Right lobe of liver (tissue), 4 donors: ENCODE measurements at regions not wholly inside any gene's neighbourhood (a gene's known extent, or its start where the extent isn't known, plus 50 kb on each side); places are given as distances from the start of the nearest gene placed in this dataset.

Experiments
- CTCF ChIP-seq, 4 donors: fragments of 200-600 bp in 3 of 4; fragments of 450-650 bp in 1 of 4; IDR thresholded peaks; one replicate each; pipeline versions ENCODE4 v1.5.1 to v1.8.0; 2016 to 2022; ENCODE audit warnings: antibody characterized with exemption in 4 of 4, mild to moderate bottlenecking in 2 of 4
- POLR2A ChIP-seq: fragments of 450-650 bp; IDR thresholded peaks from one replicate; pipeline ENCODE4 v1.6.1; 2017; ENCODE audit warnings: antibody characterized with exemption, mild to moderate bottlenecking
- donor health status: DM: no; HTN: no; CAD: no.
- donor health status: DM: no; HTN: no; CAD: no.
- donor health status: DM: no; HTN: yes; CAD: no.

- TF ChIP-seq CTCF (IDR thresholded peaks at IDR 0.05) (no peak), POLR2A (no peak)
Observed at GRCh38 chr2:8394131-8394530, 287.7 kb upstream of the ID2 start.
